Lung (tissue), 11 donors: ENCODE measurements at regions not wholly inside any gene's neighbourhood (a gene's known extent, or its start where the extent isn't known, plus 50 kb on each side); places are given as distances from the start of the nearest gene placed in this dataset.

Experiments used
- ATAC-seq: fragments of 200-7000 bp; cut with Tn5 transposase; one replicate; pipeline ENCODE4 v1.9.1; 2020; ENCODE audit warnings: moderate number of reproducible peaks; ENCODE audit not compliant: insufficient read depth, low FRiP score
- DNase-seq, 3 donors: peaks; one replicate each; pipeline ENCODE4 v3.0.0-alpha.2; 2013 to 2017
- H3K27ac ChIP-seq, 2 donors: one replicate each; pipeline ENCODE4 v1.5.1; 2013; ENCODE audit warnings: mild to moderate bottlenecking in 2 of 2, moderate library complexity in 2 of 2, control low read depth in 1 of 2, inconsistent platforms in 1 of 2, low read depth in 1 of 2, low read length in 1 of 2
- H3K27me3 ChIP-seq, 3 donors: one replicate each; pipeline ENCODE4 v1.5.1; 2013; ENCODE audit warnings: low read length in 2 of 3; ENCODE audit not compliant: control insufficient read depth in 3 of 3, insufficient read depth in 3 of 3
- H3K36me3 ChIP-seq, 4 donors: one replicate each; pipeline ENCODE4 v1.5.1; 2013; ENCODE audit warnings: low read length in 4 of 4, mild to moderate bottlenecking in 1 of 4, moderate library complexity in 1 of 4; ENCODE audit not compliant: control insufficient read depth in 4 of 4, insufficient read depth in 4 of 4
- H3K4me1 ChIP-seq, 5 donors: one replicate each; pipeline ENCODE4 v1.5.1; 2013; ENCODE audit warnings: low read length in 5 of 5, mild to moderate bottlenecking in 2 of 5, moderate library complexity in 1 of 5; ENCODE audit not compliant: control insufficient read depth in 5 of 5, insufficient read depth in 5 of 5
- H3K4me3 ChIP-seq: one replicate; pipeline ENCODE4 v1.5.1; 2013; ENCODE audit warnings: mild to moderate bottlenecking, control low read depth, moderate library complexity
- H3K9ac ChIP-seq, 2 donors: one replicate each; pipeline ENCODE4 v1.5.1; 2013; ENCODE audit warnings: low read length in 2 of 2, control low read depth in 1 of 2; ENCODE audit not compliant: insufficient read depth in 1 of 2
- H3K9me3 ChIP-seq, 4 donors: one replicate each; pipeline ENCODE4 v1.5.1; 2013; ENCODE audit warnings: low read length in 3 of 4, mild to moderate bottlenecking in 1 of 4, moderate library complexity in 1 of 4; ENCODE audit not compliant: control insufficient read depth in 4 of 4, insufficient read depth in 3 of 4
- CTCF ChIP-seq: IDR thresholded peaks from 2 replicates; pipeline ENCODE4 v1.5.1; 2012; ENCODE audit warnings: mild to moderate bottlenecking; ENCODE audit errors: control extremely low read depth, extremely low read depth
- WGBS, 2 donors: extraction: QIAGEN DNeasy Blood & Tissue Kit; methylation state at CpG; one replicate each; pipeline ENCODE4 v1.1.7; 2013; 5-methylcytosine and 5-hydroxymethylcytosine counted together
- donor health status: control.
- donor health status: control.
- donor health status: Bipolar disorder and iron deficiency.
- donor health status: healthy.
- donor health status: DM: yes; HTN: yes; CAD: no.

- Histone ChIP-seq H3K27me3 (no peaks in the 10 kb centered on the region), H3K4me1 (no peaks in the 10 kb centered on the region), H3K9ac (no peak overlapping the region), H3K4me3 (no peak overlapping the region), H3K9me3 (no peaks in the 10 kb centered on the region), H3K36me3 (no peaks in the 10 kb centered on the region), H3K27ac (no peak overlapping the region)
- TF ChIP-seq CTCF = no peak
- no peak for ATAC-seq
- DNase-seq = no peak
Measured at GRCh38 chr11:98398508-98398907, 622.2 kb upstream of the CNTN5 start.

GRCh38 chr11:98409069-98409468 lies 611.7 kb upstream of the CNTN5 start:
- H3K4me1 ChIP-seq = no peaks in the 10 kb centered on the region
- no peak for DNase-seq

GRCh38 chr11:98411777-98412176 lies 609.0 kb upstream of the CNTN5 start:
- 62 to 87% methylated on average over 3 of the region's 3 CpGs for WGBS, 2 donors
- no peaks in the 10 kb centered on the region for H3K4me1 ChIP-seq
- H3K27me3 ChIP-seq = no peaks in the 10 kb centered on the region
- H3K4me3 ChIP-seq = no peak overlapping the region
- no peaks in the 10 kb centered on the region for H3K36me3 ChIP-seq
- H3K9ac ChIP-seq = no peak overlapping the region
- no peak overlapping the region for H3K27ac ChIP-seq
- ATAC-seq (no peak), DNase-seq (no peak)
- no peaks in the 10 kb centered on the region for H3K9me3 ChIP-seq
- TF ChIP-seq CTCF = no peak

More at GRCh38 chr11:98409069-98409468, 611.7 kb upstream of the CNTN5 start:
- no peaks in the 10 kb centered on the region for H3K27me3 ChIP-seq
- H3K9me3 ChIP-seq = no peaks in the 10 kb centered on the region
- ATAC-seq = no peak
- no peak overlapping the region for H3K9ac ChIP-seq
- H3K36me3 ChIP-seq = no peaks in the 10 kb centered on the region
- no peak for TF ChIP-seq CTCF
- H3K4me3 ChIP-seq = no peak overlapping the region
- no peak overlapping the region for H3K27ac ChIP-seq

GRCh38 chr11:98417256-98417755 lies 603.4 kb upstream of the CNTN5 start:
- no peaks in the 10 kb centered on the region for H3K4me1 ChIP-seq
- no peak overlapping the region for H3K27ac ChIP-seq
- H3K9me3 ChIP-seq = no peaks in the 10 kb centered on the region
- H3K9ac ChIP-seq = no peak overlapping the region
- no peaks in the 10 kb centered on the region for H3K27me3 ChIP-seq
- no peak for ATAC-seq
- no peak for TF ChIP-seq CTCF
- no peak for DNase-seq
- 83 to 87% methylated on average over 3 of the region's 3 CpGs for WGBS, 2 donors
- no peak overlapping the region for H3K4me3 ChIP-seq
- H3K36me3 ChIP-seq = no peaks in the 10 kb centered on the region
